K562 (cell line): ENCODE measurements at regions not wholly inside any gene's neighbourhood (a gene's known extent, or its start where the extent isn't known, plus 50 kb on each side); places are given as distances from the start of the nearest gene placed in this dataset.

ENCODE experiments used
- ATAC-seq: fragments of 200-7000 bp; cut with Tn5 transposase; 3 replicates; pipeline ENCODE4 v1.9.1; 2020; ENCODE audit warnings: moderate library complexity
- BruUV-seq: library from RNA; stranded (reverse); fragments of 400-500 nt; replicated peaks from 2 replicates; lab custom pipeline; 2021; lab: Mats Ljungman, UMichigan
- CTCF ChIA-PET: fragments of 300-600 bp; formaldehyde crosslinking; extraction: SDS; loops from one replicate; lab custom pipeline; 2021; ENCODE audit warnings: low intra/inter-chr PET ratio; lab: Yijun Ruan, JAX
- POLR2A ChIA-PET: fragments of 300-600, 350-650 bp; sonication (Branson Sonifier 250); formaldehyde crosslinking; extraction: SDS; loops from one replicate; lab custom pipeline; 2021; ENCODE audit warnings: antibody characterized with exemption, inconsistent platforms; lab: Yijun Ruan, JAX
- DNase-seq, 4 experiments: peaks; one replicate each; pipeline versions ENCODE4 v3.0.0 to v3.0.0-alpha.2; 2011 to 2018; ENCODE audit warnings: low spot score in 3 of 4, mixed read lengths in 3 of 4; ENCODE audit errors: extremely low read depth in 1 of 4
- FAIRE-seq: peaks from 2 replicates; lab custom pipeline; 2011; peaks lifted over from hg19 to GRCh38; lab: Jason Lieb, UNC
- H2AFZ ChIP-seq: 2 replicates; pipeline ENCODE4 v1.6.0; 2011; ENCODE audit warnings: low read depth, low read length, control low read depth, inconsistent platforms
- H3K27ac ChIP-seq: fragments of 200-600 bp; 3 replicates; pipeline ENCODE4 v1.8.0; 2011; ENCODE audit warnings: low read depth, mild to moderate bottlenecking, control low read depth, inconsistent platforms, low read length, moderate library complexity, mixed read lengths; ENCODE audit errors: extremely low read depth
- H3K27me3 ChIP-seq, 2 experiments: fragments of 300-600 bp in 1 of 2; 2 replicates in 1 of 2; 3 replicates in 1 of 2; pipeline versions ENCODE4 v1.6.0 to v1.8.0; 2011; ENCODE audit warnings: inconsistent platforms in 2 of 2, low read length in 2 of 2, mild to moderate bottlenecking in 1 of 2, mixed read lengths in 1 of 2, moderate library complexity in 1 of 2; ENCODE audit not compliant: control insufficient read depth in 2 of 2, insufficient read depth in 2 of 2
- H3K36me3 ChIP-seq: fragments of 300-600 bp; 3 replicates; pipeline ENCODE4 v1.8.0; 2011; ENCODE audit warnings: mild to moderate bottlenecking, low read length, inconsistent platforms; ENCODE audit not compliant: control insufficient read depth, insufficient read depth
- H3K4me1 ChIP-seq, 2 experiments: fragments of 200-600 bp in 1 of 2; replicated peaks in 1 of 2; 2 replicates in 1 of 2; 3 replicates in 1 of 2; pipeline versions ENCODE4 v1.5.1 to v1.8.0; 2011; ENCODE audit warnings: inconsistent platforms in 2 of 2, low read length in 2 of 2, mild to moderate bottlenecking in 1 of 2, mixed read lengths in 1 of 2, moderate library complexity in 1 of 2; ENCODE audit not compliant: control insufficient read depth in 2 of 2, insufficient read depth in 2 of 2
- H3K4me2 ChIP-seq: 2 replicates; pipeline ENCODE4 v1.6.1; 2011; ENCODE audit warnings: low read length, control low read depth, inconsistent platforms, mixed read lengths; ENCODE audit not compliant: insufficient read depth
- H3K4me3 ChIP-seq: fragments of 200-600 bp; sonication (generic), shearing (Covaris generic); 2 replicates; pipeline ENCODE4 v1.5.1; 2016; ENCODE audit warnings: control low read depth, inconsistent platforms
- H3K79me2 ChIP-seq: fragments of 200-600 bp; 3 replicates; pipeline ENCODE4 v1.8.0; 2011; ENCODE audit warnings: low read length, inconsistent platforms; ENCODE audit not compliant: control insufficient read depth, insufficient read depth
- H3K9ac ChIP-seq, 2 experiments: 2 replicates each; pipeline versions ENCODE4 v1.6.0 to v1.6.1; 2011; ENCODE audit warnings: low read depth in 2 of 2, low read length in 2 of 2, control low read depth in 1 of 2, inconsistent platforms in 1 of 2, mild to moderate bottlenecking in 1 of 2, mixed read lengths in 1 of 2; ENCODE audit not compliant: insufficient read depth in 1 of 2
- H3K9me1 ChIP-seq: one replicate; pipeline ENCODE4 v1.6.0; 2011; ENCODE audit warnings: inconsistent platforms, mild to moderate bottlenecking, low read length, moderate library complexity; ENCODE audit not compliant: control insufficient read depth, insufficient read depth
- H3K9me3 ChIP-seq: replicated peaks from 2 replicates; pipeline ENCODE4 v1.5.1; 2011; ENCODE audit warnings: low read depth, low read length, inconsistent platforms; ENCODE audit not compliant: control insufficient read depth, insufficient read depth
- H4K20me1 ChIP-seq: replicated peaks from 2 replicates; pipeline ENCODE4 v1.6.1; 2011; ENCODE audit warnings: low read length, inconsistent platforms, mixed read lengths; ENCODE audit not compliant: control insufficient read depth, insufficient read depth
- BCL6 ChIP-seq: fragments of 250-450 bp; sonication (Bioruptor Pico); IDR thresholded peaks from 2 replicates; pipeline ENCODE4 v1.4.0; 2020
- ETV6 ChIP-seq, 3 experiments: fragments of 150-350 bp in 1 of 3; sonication (generic) in 1 of 3; formaldehyde crosslinking in 1 of 3; IDR thresholded peaks; 2 replicates each; pipeline versions ENCODE4 v1.6.1 to v1.8.0; 2014 to 2022; ENCODE audit warnings: borderline replicate concordance in 2 of 3, low read depth in 2 of 3, antibody characterized with exemption in 1 of 3, low read length in 1 of 3, mild to moderate bottlenecking in 1 of 3, missing genetic modification reagents in 1 of 3
- HCFC1 ChIP-seq: IDR thresholded peaks from 2 replicates; pipeline ENCODE4 v1.6.1; 2012; ENCODE audit warnings: low read depth, low read length, improper control_type of control experiment
- MBD1 ChIP-seq: fragments of 250-450 bp; sonication (Bioruptor Pico); IDR thresholded peaks from 2 replicates; pipeline ENCODE4 v1.8.0; 2022; ENCODE audit warnings: inconsistent platforms
- PHB ChIP-seq: fragments of 250-450 bp; sonication (Bioruptor Pico); IDR thresholded peaks from 2 replicates; pipeline ENCODE4 v1.5.0; 2021
- TSC22D4 ChIP-seq: fragments of 450-650 bp; IDR thresholded peaks from 2 replicates; pipeline ENCODE4 v1.6.1; 2016; ENCODE audit warnings: missing genetic modification characterization, missing biosample characterization, control low read depth
- ZBTB12 ChIP-seq: fragments of 250-450 bp; sonication (Bioruptor Pico); IDR thresholded peaks from 2 replicates; pipeline ENCODE4 v1.4.0; 2020
- ZNF184 ChIP-seq: sonication (generic); formaldehyde crosslinking; IDR thresholded peaks from 2 replicates; pipeline ENCODE4 v1.5.0; 2020; ENCODE audit warnings: missing genetic modification reagents
- ZNF253 ChIP-seq: fragments of 250-450 bp; sonication (Bioruptor Pico); conservative IDR thresholded peaks from 2 replicates; pipeline ENCODE4 v1.6.1; 2021; ENCODE audit warnings: mild to moderate bottlenecking
- ZNF311 ChIP-seq: fragments of 250-450 bp; sonication (Bioruptor Pico); IDR thresholded peaks from 2 replicates; pipeline ENCODE4 v1.4.0; 2020; ENCODE audit warnings: mild to moderate bottlenecking, moderate library complexity
- ZNF584 ChIP-seq: fragments of 200-800 bp; sonication (Bioruptor generic); IDR thresholded peaks from 2 replicates; pipeline ENCODE4 v1.6.1; 2016; ENCODE audit warnings: low read depth, mild to moderate bottlenecking, missing genetic modification characterization, missing compliant biosample characterization
- ZNF780A ChIP-seq: fragments of 250-450 bp; sonication (Bioruptor Pico); IDR thresholded peaks from 2 replicates; pipeline ENCODE4 v1.5.0; 2021; ENCODE audit warnings: mild to moderate bottlenecking
- WGBS: fragments of 100-300 bp; shearing (Covaris generic); methylation state at CpG from one replicate; pipeline ENCODE4 v1.1.6; 2016; ENCODE audit warnings: low coverage, mixed read lengths; ENCODE audit not compliant: insufficient coverage; ENCODE audit errors: missing lambda C conversion rate; 5-methylcytosine and 5-hydroxymethylcytosine counted together
- in situ Hi-C: fragments of 300-500 bp; cut with MboI; formaldehyde crosslinking; loops from 4 replicates; pipeline ENCODE4 v1.15.0; 2018; ENCODE audit warnings: inconsistent platforms, mixed read lengths
- intact Hi-C: fragments of 100-400 bp; cut with micrococcal nuclease; formaldehyde crosslinking; loops from 2 replicates; pipeline ENCODE4 v1.14.2; 2022

- no peak overlapping the region for H3K4me3 ChIP-seq
- no peaks in the 10 kb centered on the region for H3K27me3 ChIP-seq
- 2% methylated on average over 3 of the region's 3 CpGs for WGBS
- no peaks in the 10 kb centered on the region for H3K79me2 ChIP-seq
- no peak for DNase-seq
- BruUV-seq = no TSS peak
- intact Hi-C loops = no loop called here
- CTCF ChIA-PET = no interaction called here
- ATAC-seq = no peak
- no peak overlapping the region for H2AFZ ChIP-seq
- 0 out of 2 replicates have a peak, but pooled peaks cover 2% of the 10 kb centered on the region for H3K9me3 ChIP-seq
- no peaks in the 10 kb centered on the region for H3K9me1 ChIP-seq
- TF ChIP-seq HCFC1 (no peak), TSC22D4 (tag) (no peak), ZNF184 (CRISPR knock-in tag) (no peak), ZNF253 (no peak)
- POLR2A ChIA-PET = no interaction called here
- H3K36me3 ChIP-seq = no peaks in the 10 kb centered on the region
- no peaks in the 10 kb centered on the region for H4K20me1 ChIP-seq
- H3K9ac ChIP-seq = no peak overlapping the region
- in situ Hi-C loops = no loop called here
- no peaks in the 10 kb centered on the region for H3K4me1 ChIP-seq
- H3K4me2 ChIP-seq = no peak overlapping the region
- H3K27ac ChIP-seq = no peak overlapping the region
- FAIRE-seq = no peak
Measured at GRCh38 chr5:107765805-107766063, 95.0 kb upstream of the EFNA5 start.

- 3% methylated on average over 9 of the region's 9 CpGs for WGBS
- H2AFZ ChIP-seq = no peak overlapping the region
- no peak for FAIRE-seq
- no peak overlapping the region for H3K4me2 ChIP-seq
- no peak overlapping the region for H3K4me3 ChIP-seq
- H3K27me3 ChIP-seq = no peaks in the 10 kb centered on the region
- no peak for DNase-seq
- no peaks in the 10 kb centered on the region for H3K9me1 ChIP-seq
- no TSS peak for BruUV-seq
- 0 out of 2 replicates have a peak, but pooled peaks cover 2% of the 10 kb centered on the region for H3K9me3 ChIP-seq
- intact Hi-C loops = no loop called here
- no peaks in the 10 kb centered on the region for H3K36me3 ChIP-seq
- in situ Hi-C loops = no loop called here
- no peaks in the 10 kb centered on the region for H3K79me2 ChIP-seq
- ChIA-PET CTCF (no interaction called here), POLR2A (no interaction called here)
- no peak overlapping the region for H3K9ac ChIP-seq
- no peak for ATAC-seq
- H3K27ac ChIP-seq = no peak overlapping the region
- H4K20me1 ChIP-seq = no peaks in the 10 kb centered on the region
- no peaks in the 10 kb centered on the region for H3K4me1 ChIP-seq
- TF ChIP-seq ZBTB12 (CRISPR knock-in tag) = no peak
- no peak for TF ChIP-seq ZNF780A (CRISPR knock-in tag)
- TF ChIP-seq BCL6 (CRISPR knock-in tag) = no peak
- no peak for TF ChIP-seq ETV6 (IDR thresholded peaks at IDR 0.05; ENCODE audit: borderline replicate concordance in 1 of 2, low read depth in 2 of 2, low read length in 1 of 2)
- no peak for TF ChIP-seq ETV6 (CRISPR knock-in tag; IDR thresholded peaks at IDR 0.05; ENCODE audit: borderline replicate concordance)
- no peak for TF ChIP-seq ZNF311 (CRISPR knock-in tag)
- TF ChIP-seq ZNF584 (CRISPR knock-in tag) = no peak
- no peak for TF ChIP-seq PHB (CRISPR knock-in tag)
- TF ChIP-seq MBD1 (CRISPR knock-in tag) = no peak
Measured at GRCh38 chr5:107764976-107765804, 94.5 kb upstream of the EFNA5 start.
